Small intestine (tissue), 7 donors: ENCODE measurements at regions not wholly inside any gene's neighbourhood (a gene's known extent, or its start where the extent isn't known, plus 50 kb on each side); places are given as distances from the start of the nearest gene placed in this dataset.

Experiments
- DNase-seq, 2 donors: peaks; one replicate each; pipeline versions ENCODE4 v3.0.0 to v3.0.0-alpha.2; 2013
- FAIRE-seq: peaks from 2 replicates; lab custom pipeline; 2012; peaks lifted over from hg19 to GRCh38; lab: Jason Lieb, UNC
- H3K27ac ChIP-seq, 3 donors: one replicate each; pipeline ENCODE4 v1.5.1; 2013; ENCODE audit warnings: low read length in 2 of 3, mild to moderate bottlenecking in 2 of 3, control low read depth in 1 of 3, inconsistent platforms in 1 of 3, low read depth in 1 of 3, moderate library complexity in 1 of 3
- H3K27me3 ChIP-seq, 3 donors: one replicate each; pipeline ENCODE4 v1.6.1; 2013; ENCODE audit warnings: low read length in 3 of 3, inconsistent platforms in 1 of 3; ENCODE audit not compliant: control insufficient read depth in 3 of 3, insufficient read depth in 3 of 3
- H3K36me3 ChIP-seq, 3 donors: one replicate each; pipeline ENCODE4 v1.6.1; 2013; ENCODE audit warnings: low read length in 3 of 3, inconsistent platforms in 1 of 3, low read depth in 1 of 3, mild to moderate bottlenecking in 1 of 3, moderate library complexity in 1 of 3; ENCODE audit not compliant: control insufficient read depth in 3 of 3, insufficient read depth in 2 of 3
- H3K4me1 ChIP-seq, 3 donors: one replicate each; pipeline ENCODE4 v1.6.1; 2013; ENCODE audit warnings: low read length in 2 of 3, inconsistent platforms in 1 of 3, low read depth in 1 of 3, mild to moderate bottlenecking in 1 of 3, moderate library complexity in 1 of 3; ENCODE audit not compliant: control insufficient read depth in 3 of 3, insufficient read depth in 2 of 3
- H3K4me3 ChIP-seq, 3 donors: one replicate each; pipeline ENCODE4 v1.5.1; 2013; ENCODE audit warnings: low read length in 3 of 3, control low read depth in 1 of 3, inconsistent platforms in 1 of 3, low read depth in 1 of 3, mild to moderate bottlenecking in 1 of 3, moderate library complexity in 1 of 3
- H3K9me3 ChIP-seq, 2 donors: one replicate each; pipeline ENCODE4 v1.6.1; 2013; ENCODE audit warnings: low read depth in 1 of 2, low read length in 1 of 2; ENCODE audit not compliant: control insufficient read depth in 2 of 2, insufficient read depth in 1 of 2
- WGBS, 3 donors: extraction: QIAGEN DNeasy Blood & Tissue Kit; methylation state at CpG; one replicate each; pipeline ENCODE4 v1.1.7; 2013; 5-methylcytosine and 5-hydroxymethylcytosine counted together
- donor health status: healthy with polysubstance abuse.
- donor health status: control.
- donor health status: control.
- donor health status: Bipolar disorder and iron deficiency.
- donor health status: healthy.

DNA sequence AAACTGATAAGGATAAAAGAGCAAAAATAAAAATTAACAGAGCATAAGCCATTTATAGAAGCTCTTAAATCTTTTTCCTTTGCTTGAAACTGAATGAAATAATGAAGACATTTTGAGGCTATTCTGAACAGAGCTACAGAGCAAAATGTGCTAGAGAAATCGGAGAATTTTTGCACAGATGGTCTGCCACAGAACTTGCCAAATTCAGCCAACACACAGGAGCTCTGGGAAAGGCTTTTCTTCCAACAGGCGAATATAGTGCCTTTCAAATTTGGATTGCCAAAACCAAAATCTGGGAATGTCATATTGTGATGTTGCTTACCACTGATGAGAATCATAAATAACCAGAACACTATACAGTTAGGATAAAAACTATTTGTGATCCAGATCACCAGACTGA lies 406.3 kb downstream of the RPL10L start:
- WGBS, 3 donors, result 78 to 82% (median 81%) methylated on average over 2 of the region's 2 CpGs
- no peak for FAIRE-seq

DNA sequence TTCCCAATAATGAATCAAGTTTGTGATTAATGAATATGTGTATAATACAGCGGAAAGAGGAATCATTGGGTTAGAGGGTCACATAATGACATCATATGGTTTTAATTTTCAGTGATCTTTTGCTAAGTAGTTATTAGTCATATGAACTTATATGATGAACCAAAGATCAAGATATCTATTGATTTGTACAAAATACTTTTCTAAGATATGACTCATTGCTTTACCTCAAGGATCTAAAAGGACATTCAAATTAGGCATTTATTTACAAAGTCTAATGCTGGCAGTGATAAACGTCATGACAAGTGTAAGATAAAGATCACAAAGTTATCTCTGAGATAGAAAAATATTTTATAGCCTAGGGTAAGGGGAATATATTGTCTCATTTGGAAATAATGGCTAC lies 417.8 kb downstream of the RPL10L start:
- FAIRE-seq, result no peak

More for the DNA sequence above, 406.3 kb downstream of the RPL10L start:
- no peak overlapping the region for H3K27ac ChIP-seq
- H3K4me1 ChIP-seq, result no peaks in the 10 kb centered on the region
- no peak for DNase-seq
- no peak overlapping the region for H3K4me3 ChIP-seq
- no peaks in the 10 kb centered on the region for H3K9me3 ChIP-seq
- H3K36me3 ChIP-seq, result no peaks in the 10 kb centered on the region
- no peaks in the 10 kb centered on the region for H3K27me3 ChIP-seq

DNA sequence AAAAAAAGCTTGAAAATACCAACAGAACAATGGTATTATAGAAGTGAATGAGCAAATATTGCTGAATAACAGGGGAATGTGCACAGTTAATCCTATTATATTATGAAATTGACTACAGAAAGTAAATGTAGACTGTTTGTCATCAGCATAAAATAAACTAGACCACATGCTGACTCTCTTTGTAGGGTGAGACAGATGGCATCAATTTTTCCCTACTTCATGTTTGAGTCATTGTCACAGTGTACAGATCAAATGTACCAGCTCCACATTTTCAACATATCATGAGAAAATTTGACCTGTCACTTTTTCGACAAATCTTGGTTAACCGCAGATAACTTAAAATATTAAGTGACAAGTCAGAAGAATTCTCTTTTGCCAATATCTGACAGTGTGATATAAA lies 421.0 kb downstream of the RPL10L start:
- H3K27ac ChIP-seq, result no peak overlapping the region
- WGBS, 3 donors, result 92 to 98% (median 97%) methylated on average over 2 of the region's 2 CpGs
- H3K9me3 ChIP-seq, result no peaks in the 10 kb centered on the region
- DNase-seq (no peak), FAIRE-seq (no peak)
- no peaks in the 10 kb centered on the region for H3K4me1 ChIP-seq
- no peaks in the 10 kb centered on the region for H3K36me3 ChIP-seq
- H3K27me3 ChIP-seq, result no peaks in the 10 kb centered on the region
- no peak overlapping the region for H3K4me3 ChIP-seq

More for the DNA sequence above, 417.8 kb downstream of the RPL10L start:
- H3K27me3 ChIP-seq, result no peaks in the 10 kb centered on the region
- H3K4me3 ChIP-seq, result no peak overlapping the region
- no peaks in the 10 kb centered on the region for H3K4me1 ChIP-seq
- no peaks in the 10 kb centered on the region for H3K9me3 ChIP-seq
- no peaks in the 10 kb centered on the region for H3K36me3 ChIP-seq
- no peak overlapping the region for H3K27ac ChIP-seq
- 50 to 55% (median 52%) methylated on average over 2 of the region's 2 CpGs for WGBS, 3 donors
- no peak for DNase-seq

DNA sequence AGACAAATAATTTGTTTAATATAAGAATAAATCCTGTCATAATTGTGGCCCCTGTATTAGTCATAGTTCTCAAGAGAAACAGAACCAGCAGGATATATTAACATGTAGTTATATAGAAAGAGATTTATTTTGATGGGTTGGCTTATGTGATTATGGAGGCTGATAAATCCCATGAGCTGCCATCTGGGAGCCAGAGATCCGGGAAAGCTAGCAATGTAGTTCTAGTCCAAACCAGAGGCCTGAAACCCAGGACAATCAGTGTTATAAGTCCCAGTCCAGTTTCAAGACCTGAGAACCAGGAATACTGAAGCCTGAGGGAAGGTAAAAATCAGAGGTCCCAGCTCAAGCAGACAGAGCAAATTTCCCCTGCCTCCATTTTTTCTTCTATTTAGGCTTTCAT lies 435.8 kb downstream of the RPL10L start:
- no peaks in the 10 kb centered on the region for H3K4me1 ChIP-seq

DNA sequence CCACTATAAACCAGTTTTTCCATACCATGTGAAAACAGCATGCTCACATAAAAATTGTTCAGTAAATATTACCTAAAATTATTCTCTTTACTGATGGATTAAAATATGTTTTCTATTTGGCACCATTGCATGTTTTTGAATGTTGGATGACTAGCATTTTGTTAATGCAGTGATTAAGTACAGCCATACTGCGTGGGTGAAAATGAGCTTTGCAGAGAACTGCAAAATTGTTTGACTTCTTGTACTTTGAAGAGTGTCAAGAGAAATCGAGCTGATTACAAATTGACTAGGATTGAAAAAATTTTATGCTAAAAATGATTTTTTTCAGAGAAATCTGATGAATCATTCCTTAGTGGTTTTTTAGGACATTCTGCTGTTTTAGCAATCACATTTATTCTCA lies 452.9 kb downstream of the RPL10L start:
- 60 to 77% (median 63%) methylated on average over 2 of the region's 2 CpGs for whole genome bisulfite sequencing, 3 donors
- Histone ChIP-seq H3K27me3 (no peaks in the 10 kb centered on the region), H3K9me3 (no peaks in the 10 kb centered on the region), H3K4me1 (no peaks in the 10 kb centered on the region), H3K27ac (no peak overlapping the region), H3K36me3 (no peaks in the 10 kb centered on the region), H3K4me3 (no peak overlapping the region)
- FAIRE-seq, result no peak
- no peak for DNase-seq

More for the DNA sequence above, 435.8 kb downstream of the RPL10L start:
- Histone ChIP-seq H3K9me3 (no peaks in the 10 kb centered on the region), H3K27ac (no peak overlapping the region), H3K27me3 (no peaks in the 10 kb centered on the region), H3K36me3 (no peaks in the 10 kb centered on the region), H3K4me3 (no peak overlapping the region)
- FAIRE-seq (no peak), DNase-seq (no peak)
- WGBS, 3 donors, result 78 to 81% (median 80%) methylated on average over 1 of the region's 1 CpG

DNA sequence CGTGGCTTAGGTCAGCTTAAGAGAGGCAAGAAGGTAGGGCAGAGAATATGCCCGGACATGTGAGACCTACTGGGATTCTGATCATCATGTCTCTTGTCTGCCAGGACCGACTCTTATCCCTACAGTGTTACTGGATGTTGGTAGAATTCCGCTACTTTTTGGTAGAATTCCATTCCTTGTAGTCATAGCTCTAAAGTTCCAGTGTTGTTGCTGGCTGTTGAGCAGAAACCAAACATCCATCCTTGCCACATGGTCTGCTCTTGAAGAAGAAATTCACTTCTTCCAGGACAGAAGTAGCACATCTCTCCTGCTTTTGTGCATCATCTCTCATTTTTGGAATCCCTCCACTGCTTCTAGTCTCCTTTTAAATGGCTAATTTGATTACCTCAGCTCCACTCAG lies 453.7 kb downstream of the RPL10L start:
- FAIRE-seq, result no peak
- 85 to 92% (median 86%) methylated on average over 4 of the region's 4 CpGs for WGBS, 3 donors

More for the DNA sequence above, 453.7 kb downstream of the RPL10L start:
- no peak overlapping the region for H3K4me3 ChIP-seq
- H3K36me3 ChIP-seq, result no peaks in the 10 kb centered on the region
- no peaks in the 10 kb centered on the region for H3K4me1 ChIP-seq
- H3K27me3 ChIP-seq, result no peaks in the 10 kb centered on the region
- H3K9me3 ChIP-seq, result no peaks in the 10 kb centered on the region
- DNase-seq, result no peak
- no peak overlapping the region for H3K27ac ChIP-seq
